AG20443 (cell line): ENCODE measurements at regions not wholly inside any gene's neighbourhood (a gene's known extent, or its start where the extent isn't known, plus 50 kb on each side); places are given as distances from the start of the nearest gene placed in this dataset.

Source experiments
- DNase-seq: peaks from one replicate; pipeline ENCODE4 v3.0.0; 2012; ENCODE audit warnings: low spot score, mixed read lengths

GRCh38 chr18:5091741-5092140 lies 105.3 kb downstream of the AKAIN1 start:
- DNase-seq, result no peak

GRCh38 chr18:5075297-5075696 lies 121.8 kb downstream of the AKAIN1 start:
- no peak for DNase-seq

- DNase-seq, result peak; percentile 37
Measured at GRCh38 chr18:5073026-5073944, 123.8 kb downstream of the AKAIN1 start.

GRCh38 chr18:5068851-5069250 lies 128.2 kb downstream of the AKAIN1 start:
- DNase-seq, result peak; percentile 33

- no peak for DNase-seq
Measured at GRCh38 chr18:5066380-5066977, 130.6 kb downstream of the AKAIN1 start.

- no peak for DNase-seq
Measured at GRCh38 chr18:5065615-5066014, 131.4 kb downstream of the AKAIN1 start.

- DNase-seq, result no peak
Measured at GRCh38 chr18:5064841-5065370, 132.2 kb downstream of the AKAIN1 start.

GRCh38 chr18:5061785-5062184 lies 135.3 kb downstream of the AKAIN1 start:
- no peak for DNase-seq

GRCh38 chr18:5060543-5060942 lies 136.5 kb downstream of the AKAIN1 start:
- no peak for DNase-seq

GRCh38 chr18:5059696-5060032 lies 137.4 kb downstream of the AKAIN1 start:
- no peak for DNase-seq

GRCh38 chr18:5058768-5059695 lies 138.0 kb downstream of the AKAIN1 start:
- DNase-seq, result no peak

GRCh38 chr18:5057386-5058348 lies 139.4 kb downstream of the AKAIN1 start:
- DNase-seq, result peak; percentile 81

GRCh38 chr18:5052491-5052890 lies 144.6 kb downstream of the AKAIN1 start:
- no peak for DNase-seq

GRCh38 chr18:5051207-5051606 lies 145.8 kb downstream of the AKAIN1 start:
- DNase-seq, result no peak

- DNase-seq, result no peak
Measured at GRCh38 chr18:5049124-5049523, 147.9 kb downstream of the AKAIN1 start.

GRCh38 chr18:5040476-5040875 lies 156.6 kb downstream of the AKAIN1 start:
- DNase-seq, result no peak

GRCh38 chr18:5036523-5036922 lies 160.5 kb downstream of the AKAIN1 start:
- no peak for DNase-seq

GRCh38 chr18:5031216-5031615 lies 165.8 kb downstream of the AKAIN1 start:
- DNase-seq, result no peak

- no peak for DNase-seq
Measured at GRCh38 chr18:5030636-5031035, 166.4 kb downstream of the AKAIN1 start.

GRCh38 chr18:5029592-5029991 lies 167.5 kb downstream of the AKAIN1 start:
- no peak for DNase-seq

GRCh38 chr18:5024741-5025140 lies 172.3 kb downstream of the AKAIN1 start:
- no peak for DNase-seq
